ENCODE measurements at regions not wholly inside any gene's neighbourhood (a gene's known extent, or its start where the extent isn't known, plus 50 kb on each side); places are given as distances from the start of the nearest gene placed in this dataset.

DNA sequence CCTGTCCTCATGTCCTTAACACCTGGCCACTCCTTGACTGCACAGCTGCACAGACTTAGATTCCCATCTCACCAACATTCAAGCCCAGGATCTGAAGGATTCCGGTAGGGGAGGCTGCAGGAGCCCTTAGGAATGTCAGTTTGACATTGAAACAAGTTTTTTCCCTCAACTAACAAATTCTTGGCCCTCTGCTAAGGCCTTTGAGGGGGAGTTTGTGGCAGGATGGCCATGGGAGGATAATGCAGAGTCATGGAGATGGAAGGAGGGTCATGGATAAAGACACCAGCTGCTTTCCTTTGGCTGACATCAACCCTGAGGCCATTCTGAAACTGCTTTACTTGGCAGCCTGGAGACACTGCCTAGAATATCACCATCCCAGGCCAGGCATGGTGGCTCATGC is 63.4 kb upstream of the PPP2R5A start:
- intact Hi-C loops (cut with micrococcal nuclease) (no loop called here), in situ Hi-C loops (cut with MboI) (no loop called here)
- no peak overlapping the region for H3K27ac ChIP-seq (ENCODE audit: extremely low read depth, low read depth, low read length)
- no peaks in the 10 kb centered on the region for H4K20me1 ChIP-seq (replicated peaks; ENCODE audit: control insufficient read depth, insufficient read depth, low read length)
- 33% methylated on average over 1 of the region's 1 CpG for WGBS (ENCODE audit: insufficient coverage, low coverage, missing lambda C conversion rate)
- H2AFZ ChIP-seq (ENCODE audit: low read depth, low read length), result peak overlapping the region; percentile 41
- POLR2A ChIA-PET, result interaction anchor here (0.9 to 1.3 kb wide), 3 partner anchors 10 to 20 kb away, joined by 3 to 6 read pairs (median 4); no protein-coding TSS in a partner anchor
- ATAC-seq, result peak; percentile 62
- no peaks in the 10 kb centered on the region for H3K36me3 ChIP-seq (ENCODE audit: control insufficient read depth, insufficient read depth, low read length)
- BruUV-seq (replicated peaks), result no TSS peak
- no peak overlapping the region for H3K4me2 ChIP-seq (ENCODE audit: insufficient read depth, low read length)
- no peaks in the 10 kb centered on the region for H3K9me3 ChIP-seq (replicated peaks; ENCODE audit: control insufficient read depth, insufficient read depth, low read depth, low read length)
- DNase-seq (ENCODE audit: extremely low read depth in 1 of 4, low spot score in 3 of 4), result peak in 1 of 4 experiments; percentile 40
- peak; percentile 74 for FAIRE-seq
- no peaks in the 10 kb centered on the region for H3K9me1 ChIP-seq (ENCODE audit: control insufficient read depth, insufficient read depth, low read length)
- H3K4me1 ChIP-seq (replicated peaks in 1 of 2; ENCODE audit: control insufficient read depth in 2 of 2, insufficient read depth in 2 of 2, low read length in 2 of 2), result peaks cover 0 to 19% of the 10 kb centered on the region in 2 experiments; a peak in 3 of 5 replicates
- H3K27me3 ChIP-seq (ENCODE audit: control insufficient read depth in 2 of 2, insufficient read depth in 2 of 2, low read length in 2 of 2), result no peaks in the 10 kb centered on the region
- no peak overlapping the region for H3K4me3 ChIP-seq
- H3K9ac ChIP-seq (ENCODE audit: insufficient read depth in 1 of 2, low read depth in 2 of 2, low read length in 2 of 2), result no peak overlapping the region; a peak in 1 of 4 replicates
- CTCF ChIA-PET (ENCODE audit: low intra/inter-chr PET ratio), result no interaction called here
- no peaks in the 10 kb centered on the region for H3K79me2 ChIP-seq (ENCODE audit: control insufficient read depth, insufficient read depth, low read length)
- TF ChIP-seq ZNF23 (CRISPR knock-in tag; IDR thresholded peaks at IDR 0.05) (no peak), RCOR1 (IDR thresholded peaks at IDR 0.05; ENCODE audit: borderline replicate concordance in 1 of 2, low read depth in 2 of 2, low read length in 2 of 2) (peak in 1 of 2 experiments; percentile 24; a peak in 1 of 4 replicates), YY1 (IDR thresholded peaks at IDR 0.05; ENCODE audit: borderline replicate concordance in 1 of 3, control insufficient read depth in 1 of 3, extremely low read depth in 1 of 3, insufficient read depth in 3 of 3, insufficient read length in 1 of 3, insufficient replicate concordance in 2 of 3, low read depth in 1 of 3, low read length in 2 of 3) (peak in 1 of 3 experiments; percentile 16), MAFG (tag; conservative IDR thresholded peaks at IDR 0.05) (peak; percentile 77), U2AF2 (optimal IDR thresholded peaks at IDR 0.05; ENCODE audit: low read depth, low read length) (no peak), HSF4 (CRISPR knock-in tag; IDR thresholded peaks at IDR 0.05; ENCODE audit: borderline replicate concordance) (no peak), ZNF212 (CRISPR knock-in tag; IDR thresholded peaks at IDR 0.05) (no peak), NFE2 (IDR thresholded peaks at IDR 0.05; ENCODE audit: low read depth) (peak; percentile 88), ELF1 (tag; IDR thresholded peaks at IDR 0.05) (no peak), ARID1B (IDR thresholded peaks at IDR 0.05) (0 out of 2 replicates have a peak, but pooled peaks have one; percentile 37), ZNF584 (CRISPR knock-in tag; IDR thresholded peaks at IDR 0.05; ENCODE audit: low read depth) (no peak), MAFF (IDR thresholded peaks at IDR 0.05; ENCODE audit: low read length) (peak; percentile 42; the same call in 1 of the 2 replicates), NFE2L1 (tag; IDR thresholded peaks at IDR 0.05; ENCODE audit: borderline replicate concordance, low read depth) (peak; percentile 23; the same call in 1 of the 2 replicates), THRAP3 (IDR thresholded peaks at IDR 0.05; ENCODE audit: borderline replicate concordance) (no peak), MAFK (IDR thresholded peaks at IDR 0.05; ENCODE audit: low read length) (peak; percentile 61; the same call in 1 of the 2 replicates), SAFB (IDR thresholded peaks at IDR 0.05; ENCODE audit: borderline replicate concordance, low read depth, low read length) (no peak), ZNF197 (CRISPR knock-in tag; IDR thresholded peaks at IDR 0.05; ENCODE audit: low read depth) (no peak), ZNF316 (IDR thresholded peaks at IDR 0.05) (peak; percentile 82)
- TF ChIP-seq, protein P1, sequence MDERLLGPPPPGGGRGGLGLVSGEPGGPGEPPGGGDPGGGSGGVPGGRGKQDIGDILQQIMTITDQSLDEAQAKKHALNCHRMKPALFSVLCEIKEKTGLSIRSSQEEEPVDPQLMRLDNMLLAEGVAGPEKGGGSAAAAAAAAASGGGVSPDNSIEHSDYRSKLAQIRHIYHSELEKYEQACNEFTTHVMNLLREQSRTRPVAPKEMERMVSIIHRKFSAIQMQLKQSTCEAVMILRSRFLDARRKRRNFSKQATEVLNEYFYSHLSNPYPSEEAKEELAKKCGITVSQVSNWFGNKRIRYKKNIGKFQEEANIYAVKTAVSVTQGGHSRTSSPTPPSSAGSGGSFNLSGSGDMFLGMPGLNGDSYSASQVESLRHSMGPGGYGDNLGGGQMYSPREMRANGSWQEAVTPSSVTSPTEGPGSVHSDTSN (CRISPR knock-in tag; IDR thresholded peaks at IDR 0.05; ENCODE audit: low read depth), result no peak
- TF ChIP-seq, protein P1 (tag; conservative IDR thresholded peaks at IDR 0.05; ENCODE audit: low read depth), result no peak
- TF ChIP-seq, protein P2, sequence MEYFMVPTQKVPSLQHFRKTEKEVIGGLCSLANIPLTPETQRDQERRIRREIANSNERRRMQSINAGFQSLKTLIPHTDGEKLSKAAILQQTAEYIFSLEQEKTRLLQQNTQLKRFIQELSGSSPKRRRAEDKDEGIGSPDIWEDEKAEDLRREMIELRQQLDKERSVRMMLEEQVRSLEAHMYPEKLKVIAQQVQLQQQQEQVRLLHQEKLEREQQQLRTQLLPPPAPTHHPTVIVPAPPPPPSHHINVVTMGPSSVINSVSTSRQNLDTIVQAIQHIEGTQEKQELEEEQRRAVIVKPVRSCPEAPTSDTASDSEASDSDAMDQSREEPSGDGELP (CRISPR knock-in tag; IDR thresholded peaks at IDR 0.05; ENCODE audit: borderline replicate concordance), result peak; percentile 45; the same call in 1 of the 2 replicates
